ENCODE measurements at regions not wholly inside any gene's neighbourhood (a gene's known extent, or its start where the extent isn't known, plus 50 kb on each side); places are given as distances from the start of the nearest gene placed in this dataset.
A peak's percentile ranks its signal among the peaks of the same experiment; 100 is the strongest.
"Not testable (repeated sequence)": the region's sequence is repeated elsewhere in the genome, so short reads cannot be mapped to it uniquely, and the experiment has no call there.

- no peak for DNase-seq
- peaks cover 0 to 2% (median 0%) of the 10 kb centered on the region in 7 donors for H3K9me3 Mint-ChIP-seq
- peaks cover 25% of the 10 kb centered on the region for H3K4me1 ChIP-seq (ENCODE audit: control insufficient read depth, insufficient read depth, low read length, poor library complexity, severe bottlenecking)
- H3K27ac ChIP-seq (ENCODE audit: insufficient read depth, low read length, poor library complexity, severe bottlenecking), result no peak overlapping the region
- H3K27me3 Mint-ChIP-seq, result no peaks in the 10 kb centered on the region
- no peaks in the 10 kb centered on the region for H3K27me3 ChIP-seq (ENCODE audit: control insufficient read depth, insufficient read depth, low read length)
- no peak for ATAC-seq (ENCODE audit: low read depth in 2 of 2)
- no peaks in the 10 kb centered on the region for H3K36me3 ChIP-seq (ENCODE audit: control insufficient read depth, insufficient read depth, low read length)
- H3K4me3 Mint-ChIP-seq, result no peak overlapping the region
- H3K9me3 ChIP-seq (ENCODE audit: control insufficient read depth in 2 of 2, low read length in 2 of 2), result no peaks in the 10 kb centered on the region
- H3K4me1 Mint-ChIP-seq, result peaks cover 29 to 46% (median 37%) of the 10 kb centered on the region in 4 donors
- no peak overlapping the region for H3K4me3 ChIP-seq (ENCODE audit: low read depth, low read length)
- H3K27ac Mint-ChIP-seq, result peak overlapping the region in 1 of 3 donors; percentile 80
- H3K36me3 Mint-ChIP-seq, result no peaks in the 10 kb centered on the region
These were observed 62.4 kb upstream of the RGS1 start for GRCh38 chr1:192513196-192513595.

GRCh38 chr1:192513697-192514096, 61.9 kb upstream of the RGS1 start:
- Mint-ChIP-seq H3K4me3 (no peak overlapping the region), H3K27me3 (no peaks in the 10 kb centered on the region), H3K36me3 (no peaks in the 10 kb centered on the region), H3K27ac (peak overlapping the region in 1 of 3 donors; percentile 8), H3K4me1 (peaks cover 29 to 46% (median 37%) of the 10 kb centered on the region in 4 donors), H3K9me3 (peaks cover 0 to 2% (median 0%) of the 10 kb centered on the region in 7 donors)
- no peak for DNase-seq
- no peak overlapping the region for H3K4me3 ChIP-seq (ENCODE audit: low read depth, low read length)
- H3K4me1 ChIP-seq (ENCODE audit: control insufficient read depth, insufficient read depth, low read length, poor library complexity, severe bottlenecking), result peaks cover 25% of the 10 kb centered on the region
- H3K27ac ChIP-seq (ENCODE audit: insufficient read depth, low read length, poor library complexity, severe bottlenecking), result no peak overlapping the region
- no peaks in the 10 kb centered on the region for H3K27me3 ChIP-seq (ENCODE audit: control insufficient read depth, insufficient read depth, low read length)
- no peak for ATAC-seq (ENCODE audit: low read depth in 2 of 2)
- H3K36me3 ChIP-seq (ENCODE audit: control insufficient read depth, insufficient read depth, low read length), result no peaks in the 10 kb centered on the region
- no peaks in the 10 kb centered on the region for H3K9me3 ChIP-seq (ENCODE audit: control insufficient read depth in 2 of 2, low read length in 2 of 2)

- peak overlapping the region; percentile 67 for H3K27ac ChIP-seq (ENCODE audit: insufficient read depth, low read length, poor library complexity, severe bottlenecking)
These were observed 58.7 kb upstream of the RGS1 start for GRCh38 chr1:192516776-192517297.

GRCh38 chr1:192517716-192518355, 57.7 kb upstream of the RGS1 start:
- H3K4me3 Mint-ChIP-seq; H3K27me3 Mint-ChIP-seq; H3K36me3 ChIP-seq (ENCODE audit: control insufficient read depth, insufficient read depth, low read length); H3K27me3 ChIP-seq (ENCODE audit: control insufficient read depth, insufficient read depth, low read length); DNase-seq; H3K36me3 Mint-ChIP-seq; H3K4me3 ChIP-seq (ENCODE audit: low read depth, low read length); H3K9me3 Mint-ChIP-seq; H3K9me3 ChIP-seq (ENCODE audit: control insufficient read depth in 2 of 2, low read length in 2 of 2); ATAC-seq (ENCODE audit: low read depth in 2 of 2): not testable (repeated sequence)
- H3K27ac Mint-ChIP-seq, result peak overlapping the region in 2 of 3 donors; percentile 92
- peak overlapping the region; percentile 67 for H3K27ac ChIP-seq (ENCODE audit: insufficient read depth, low read length, poor library complexity, severe bottlenecking)
- H3K4me1 Mint-ChIP-seq, result peaks cover 22 to 44% (median 38%) of the 10 kb centered on the region in 4 donors
- H3K4me1 ChIP-seq (ENCODE audit: control insufficient read depth, insufficient read depth, low read length, poor library complexity, severe bottlenecking), result peaks cover 25% of the 10 kb centered on the region

More at GRCh38 chr1:192516776-192517297, 58.7 kb upstream of the RGS1 start:
- DNase-seq (peak; percentile 56 to 90 (median 84)), ATAC-seq (ENCODE audit: low read depth in 2 of 2) (peak; percentile 95 to 96)
- Histone ChIP-seq H3K4me3 (ENCODE audit: low read depth, low read length) (peak overlapping the region; percentile 70), H3K27me3 (ENCODE audit: control insufficient read depth, insufficient read depth, low read length) (no peaks in the 10 kb centered on the region), H3K36me3 (ENCODE audit: control insufficient read depth, insufficient read depth, low read length) (no peaks in the 10 kb centered on the region), H3K4me1 (ENCODE audit: control insufficient read depth, insufficient read depth, low read length, poor library complexity, severe bottlenecking) (peaks cover 25% of the 10 kb centered on the region), H3K9me3 (ENCODE audit: control insufficient read depth in 2 of 2, low read length in 2 of 2) (no peaks in the 10 kb centered on the region)
- Mint-ChIP-seq H3K27me3 (no peaks in the 10 kb centered on the region), H3K27ac (peak overlapping the region; percentile 78 to 92 (median 92)), H3K4me3 (peak overlapping the region; percentile 46 to 79 (median 72)), H3K9me3 (peaks cover 0 to 2% (median 0%) of the 10 kb centered on the region in 7 donors), H3K4me1 (peaks cover 23 to 48% (median 40%) of the 10 kb centered on the region in 4 donors), H3K36me3 (no peaks in the 10 kb centered on the region)

- DNase-seq (no peak), ATAC-seq (ENCODE audit: low read depth in 2 of 2) (no peak)
- no peak overlapping the region for H3K4me3 ChIP-seq (ENCODE audit: low read depth, low read length)
- no peaks in the 10 kb centered on the region for H3K36me3 ChIP-seq (ENCODE audit: control insufficient read depth, insufficient read depth, low read length)
- H3K27me3 ChIP-seq (ENCODE audit: control insufficient read depth, insufficient read depth, low read length), result no peaks in the 10 kb centered on the region
- Mint-ChIP-seq H3K4me3 (no peak overlapping the region), H3K4me1 (peaks cover 18 to 37% (median 32%) of the 10 kb centered on the region in 4 donors), H3K9me3 (no peaks in the 10 kb centered on the region), H3K27ac (no peak overlapping the region), H3K27me3 (no peaks in the 10 kb centered on the region), H3K36me3 (no peaks in the 10 kb centered on the region)
- no peak overlapping the region for H3K27ac ChIP-seq (ENCODE audit: insufficient read depth, low read length, poor library complexity, severe bottlenecking)
- H3K9me3 ChIP-seq (ENCODE audit: control insufficient read depth in 2 of 2, low read length in 2 of 2), result no peaks in the 10 kb centered on the region
- peaks cover 25% of the 10 kb centered on the region for H3K4me1 ChIP-seq (ENCODE audit: control insufficient read depth, insufficient read depth, low read length, poor library complexity, severe bottlenecking)
These were observed 56.9 kb upstream of the RGS1 start for GRCh38 chr1:192518700-192519099.

- Histone ChIP-seq H3K4me3 (ENCODE audit: low read depth, low read length) (no peak overlapping the region), H3K9me3 (ENCODE audit: control insufficient read depth in 2 of 2, low read length in 2 of 2) (no peaks in the 10 kb centered on the region), H3K27me3 (ENCODE audit: control insufficient read depth, insufficient read depth, low read length) (no peaks in the 10 kb centered on the region), H3K4me1 (ENCODE audit: control insufficient read depth, insufficient read depth, low read length, poor library complexity, severe bottlenecking) (peaks cover 11% of the 10 kb centered on the region), H3K36me3 (ENCODE audit: control insufficient read depth, insufficient read depth, low read length) (no peaks in the 10 kb centered on the region), H3K27ac (ENCODE audit: insufficient read depth, low read length, poor library complexity, severe bottlenecking) (no peak overlapping the region)
- Mint-ChIP-seq H3K36me3 (no peaks in the 10 kb centered on the region), H3K9me3 (no peaks in the 10 kb centered on the region), H3K4me3 (no peak overlapping the region), H3K4me1 (peaks cover 13 to 20% (median 16%) of the 10 kb centered on the region in 4 donors), H3K27ac (peak overlapping the region in 1 of 3 donors; percentile 7), H3K27me3 (peaks cover 4% of the 10 kb centered on the region)
- ATAC-seq (ENCODE audit: low read depth in 2 of 2) (no peak), DNase-seq (no peak)
These were observed 53.8 kb upstream of the RGS1 start for GRCh38 chr1:192521734-192522133.

GRCh38 chr1:192522673-192523072, 52.9 kb upstream of the RGS1 start:
- no peak for DNase-seq
- Mint-ChIP-seq H3K4me3 (no peak overlapping the region), H3K4me1 (peaks cover 4 to 10% (median 8%) of the 10 kb centered on the region in 4 donors), H3K27ac (no peak overlapping the region), H3K27me3 (peaks cover 8% of the 10 kb centered on the region), H3K9me3 (no peaks in the 10 kb centered on the region), H3K36me3 (no peaks in the 10 kb centered on the region)
- no peaks in the 10 kb centered on the region for H3K36me3 ChIP-seq (ENCODE audit: control insufficient read depth, insufficient read depth, low read length)
- no peak for ATAC-seq (ENCODE audit: low read depth in 2 of 2)
- H3K27ac ChIP-seq (ENCODE audit: insufficient read depth, low read length, poor library complexity, severe bottlenecking), result no peak overlapping the region
- no peak overlapping the region for H3K4me3 ChIP-seq (ENCODE audit: low read depth, low read length)
- H3K9me3 ChIP-seq (ENCODE audit: control insufficient read depth in 2 of 2, low read length in 2 of 2), result no peaks in the 10 kb centered on the region
- peaks cover 1% of the 10 kb centered on the region for H3K4me1 ChIP-seq (ENCODE audit: control insufficient read depth, insufficient read depth, low read length, poor library complexity, severe bottlenecking)
- no peaks in the 10 kb centered on the region for H3K27me3 ChIP-seq (ENCODE audit: control insufficient read depth, insufficient read depth, low read length)

- Histone ChIP-seq H3K27ac (ENCODE audit: insufficient read depth, low read length, poor library complexity, severe bottlenecking) (no peak overlapping the region), H3K9me3 (ENCODE audit: control insufficient read depth in 2 of 2, low read length in 2 of 2) (no peaks in the 10 kb centered on the region), H3K4me3 (ENCODE audit: low read depth, low read length) (no peak overlapping the region), H3K4me1 (ENCODE audit: control insufficient read depth, insufficient read depth, low read length, poor library complexity, severe bottlenecking) (no peaks in the 10 kb centered on the region), H3K27me3 (ENCODE audit: control insufficient read depth, insufficient read depth, low read length) (no peaks in the 10 kb centered on the region), H3K36me3 (ENCODE audit: control insufficient read depth, insufficient read depth, low read length) (no peaks in the 10 kb centered on the region)
- Mint-ChIP-seq H3K27me3 (peaks cover 8% of the 10 kb centered on the region), H3K9me3 (no peaks in the 10 kb centered on the region), H3K27ac (peak overlapping the region in 1 of 3 donors; percentile 13), H3K36me3 (no peaks in the 10 kb centered on the region), H3K4me3 (no peak overlapping the region), H3K4me1 (peaks cover 11 to 17% (median 16%) of the 10 kb centered on the region in 4 donors)
- DNase-seq (no peak), ATAC-seq (ENCODE audit: low read depth in 2 of 2) (no peak)
These were observed 51.4 kb upstream of the RGS1 start for GRCh38 chr1:192524223-192524622.
